CD4-positive, alpha-beta T cell treated with Interleukin-21 for 1 hour (primary cell): ENCODE measurements at regions not wholly inside any gene's neighbourhood (a gene's known extent, or its start where the extent isn't known, plus 50 kb on each side); places are given as distances from the start of the nearest gene placed in this dataset.

Experiments used
- DNase-seq: peaks from one replicate; pipeline ENCODE4 v3.0.0-alpha.2; 2020

GRCh38 chr1:73627723-73628122 is 570.3 kb downstream of the LRRIQ3 start:
- no peak for DNase-seq

- no peak for DNase-seq
These were observed 571.6 kb downstream of the LRRIQ3 start for GRCh38 chr1:73626326-73626725.

GRCh38 chr1:73623946-73624345 is 574.0 kb downstream of the LRRIQ3 start:
- DNase-seq, result no peak

- no peak for DNase-seq
These were observed 580.8 kb downstream of the LRRIQ3 start for GRCh38 chr1:73617145-73617544.

GRCh38 chr1:73611681-73612080 is 586.3 kb downstream of the LRRIQ3 start:
- no peak for DNase-seq

GRCh38 chr1:73604739-73605138 is 593.2 kb downstream of the LRRIQ3 start:
- no peak for DNase-seq

- no peak for DNase-seq
These were observed 593.8 kb downstream of the LRRIQ3 start for GRCh38 chr1:73604211-73604610.

- DNase-seq, result no peak
These were observed 604.2 kb downstream of the LRRIQ3 start for GRCh38 chr1:73593804-73594203.

GRCh38 chr1:73593364-73593763 is 604.6 kb downstream of the LRRIQ3 start:
- DNase-seq, result no peak

- DNase-seq, result no peak
These were observed 610.9 kb downstream of the LRRIQ3 start for GRCh38 chr1:73587080-73587479.

GRCh38 chr1:73577206-73577605 is 620.8 kb downstream of the LRRIQ3 start:
- no peak for DNase-seq

- no peak for DNase-seq
These were observed 621.9 kb downstream of the LRRIQ3 start for GRCh38 chr1:73576083-73576482.

GRCh38 chr1:73564294-73564693 is 633.7 kb downstream of the LRRIQ3 start:
- DNase-seq, result no peak

- no peak for DNase-seq
These were observed 641.7 kb downstream of the LRRIQ3 start for GRCh38 chr1:73556270-73556669.

GRCh38 chr1:73537400-73537799 is 660.6 kb downstream of the LRRIQ3 start:
- no peak for DNase-seq

GRCh38 chr1:73517603-73518191 is 680.3 kb downstream of the LRRIQ3 start:
- DNase-seq, result no peak

- no peak for DNase-seq
These were observed 681.5 kb downstream of the LRRIQ3 start for GRCh38 chr1:73516451-73516850.

- no peak for DNase-seq
These were observed 686.9 kb downstream of the LRRIQ3 start for GRCh38 chr1:73511038-73511437.

- DNase-seq, result no peak
These were observed 697.8 kb downstream of the LRRIQ3 start for GRCh38 chr1:73500154-73500553.

- no peak for DNase-seq
These were observed 698.3 kb downstream of the LRRIQ3 start for GRCh38 chr1:73499671-73500070.

- DNase-seq, result no peak
These were observed 706.4 kb downstream of the LRRIQ3 start for GRCh38 chr1:73491621-73492020.

GRCh38 chr1:73475316-73475870 is 722.6 kb downstream of the LRRIQ3 start:
- DNase-seq, result no peak

GRCh38 chr1:73472810-73473209 is 725.2 kb downstream of the LRRIQ3 start:
- DNase-seq, result no peak

- DNase-seq, result no peak
These were observed 730.2 kb downstream of the LRRIQ3 start for GRCh38 chr1:73467731-73468130.

- no peak for DNase-seq
These were observed 734.1 kb downstream of the LRRIQ3 start for GRCh38 chr1:73463873-73464272.
